Calu3 (cell line): ENCODE measurements at regions not wholly inside any gene's neighbourhood (a gene's known extent, or its start where the extent isn't known, plus 50 kb on each side); places are given as distances from the start of the nearest gene placed in this dataset.

ENCODE experiments used
- BruUV-seq: library from RNA; stranded (reverse); fragments of 400-500 nt; replicated peaks from 2 replicates; lab custom pipeline; 2021; lab: Mats Ljungman, UMichigan
- CTCF ChIA-PET: fragments of 300-600 bp; sonication (Branson Sonifier 250); formaldehyde crosslinking; loops from one replicate; lab custom pipeline; 2022; ENCODE audit warnings: antibody characterized with exemption; lab: Charles Lee
- DNase-seq: peaks from one replicate; pipeline ENCODE4 v3.0.0; 2022
- H3K27ac Mint-ChIP-seq: one replicate; pipeline ENCODE4 v1.8.0; 2022; ENCODE audit warnings: mixed read lengths; ENCODE audit not compliant: unreplicated experiment
- H3K27me3 Mint-ChIP-seq: one replicate; pipeline ENCODE4 v1.8.0; 2022; ENCODE audit warnings: mixed read lengths; ENCODE audit not compliant: unreplicated experiment
- H3K36me3 Mint-ChIP-seq: one replicate; pipeline ENCODE4 v1.8.0; 2022; ENCODE audit warnings: mild to moderate bottlenecking, moderate library complexity, mixed read lengths; ENCODE audit not compliant: insufficient read depth, unreplicated experiment
- H3K4me1 Mint-ChIP-seq: one replicate; pipeline ENCODE4 v1.8.0; 2022; ENCODE audit warnings: mild to moderate bottlenecking, low read depth, mixed read lengths; ENCODE audit not compliant: unreplicated experiment
- H3K4me3 Mint-ChIP-seq: one replicate; pipeline ENCODE4 v1.8.0; 2022; ENCODE audit warnings: mild to moderate bottlenecking, low read depth, moderate library complexity, mixed read lengths; ENCODE audit not compliant: unreplicated experiment
- H3K9me3 Mint-ChIP-seq: one replicate; pipeline ENCODE4 v1.8.0; 2022; ENCODE audit warnings: low read depth, mixed read lengths; ENCODE audit not compliant: unreplicated experiment
- intact Hi-C: fragments of 100-400 bp; cut with micrococcal nuclease; formaldehyde crosslinking; loops from one replicate; pipeline ENCODE4 v1.10.0; 2022; ENCODE audit not compliant: unreplicated experiment
- TF ChIP-seq, protein P1 (sequence below): fragments of 200-600 bp; IDR thresholded peaks from one replicate; pipeline ENCODE4 v1.8.0; 2022; ENCODE audit warnings: antibody characterized with exemption; ENCODE audit not compliant: unreplicated experiment

DNA sequence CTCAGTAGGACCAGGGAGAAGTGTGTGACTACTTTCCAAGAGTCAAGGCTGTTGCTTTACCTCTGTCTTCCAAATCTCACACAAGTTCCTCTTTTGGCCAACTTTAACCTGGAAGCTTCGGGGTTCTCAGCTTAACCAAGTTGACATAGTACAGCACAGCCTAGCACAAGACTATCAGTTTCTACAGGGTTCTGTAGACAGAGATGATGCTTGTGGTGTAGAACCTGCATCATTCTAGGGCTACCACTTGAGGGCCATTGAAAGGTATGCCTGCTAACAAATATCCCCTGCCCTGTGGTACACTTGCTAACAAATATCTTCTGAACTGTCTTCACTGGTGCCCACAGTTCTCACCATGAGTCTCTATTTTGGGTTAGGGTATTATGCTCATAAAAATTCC is 62.0 kb upstream of the MAP3K7 start:
- Mint-ChIP-seq H3K36me3 (no peaks in the 10 kb centered on the region), H3K4me3 (no peak overlapping the region), H3K9me3 (no peaks in the 10 kb centered on the region), H3K4me1 (peaks cover 11% of the 10 kb centered on the region), H3K27me3 (peaks cover 3% of the 10 kb centered on the region), H3K27ac (no peak overlapping the region)
- CTCF ChIA-PET, result no interaction called here
- intact Hi-C loops, result no loop called here
- TF ChIP-seq, protein P1, sequence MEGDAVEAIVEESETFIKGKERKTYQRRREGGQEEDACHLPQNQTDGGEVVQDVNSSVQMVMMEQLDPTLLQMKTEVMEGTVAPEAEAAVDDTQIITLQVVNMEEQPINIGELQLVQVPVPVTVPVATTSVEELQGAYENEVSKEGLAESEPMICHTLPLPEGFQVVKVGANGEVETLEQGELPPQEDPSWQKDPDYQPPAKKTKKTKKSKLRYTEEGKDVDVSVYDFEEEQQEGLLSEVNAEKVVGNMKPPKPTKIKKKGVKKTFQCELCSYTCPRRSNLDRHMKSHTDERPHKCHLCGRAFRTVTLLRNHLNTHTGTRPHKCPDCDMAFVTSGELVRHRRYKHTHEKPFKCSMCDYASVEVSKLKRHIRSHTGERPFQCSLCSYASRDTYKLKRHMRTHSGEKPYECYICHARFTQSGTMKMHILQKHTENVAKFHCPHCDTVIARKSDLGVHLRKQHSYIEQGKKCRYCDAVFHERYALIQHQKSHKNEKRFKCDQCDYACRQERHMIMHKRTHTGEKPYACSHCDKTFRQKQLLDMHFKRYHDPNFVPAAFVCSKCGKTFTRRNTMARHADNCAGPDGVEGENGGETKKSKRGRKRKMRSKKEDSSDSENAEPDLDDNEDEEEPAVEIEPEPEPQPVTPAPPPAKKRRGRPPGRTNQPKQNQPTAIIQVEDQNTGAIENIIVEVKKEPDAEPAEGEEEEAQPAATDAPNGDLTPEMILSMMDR, result no peak
- no peak for DNase-seq
- no TSS peak for BruUV-seq

DNA sequence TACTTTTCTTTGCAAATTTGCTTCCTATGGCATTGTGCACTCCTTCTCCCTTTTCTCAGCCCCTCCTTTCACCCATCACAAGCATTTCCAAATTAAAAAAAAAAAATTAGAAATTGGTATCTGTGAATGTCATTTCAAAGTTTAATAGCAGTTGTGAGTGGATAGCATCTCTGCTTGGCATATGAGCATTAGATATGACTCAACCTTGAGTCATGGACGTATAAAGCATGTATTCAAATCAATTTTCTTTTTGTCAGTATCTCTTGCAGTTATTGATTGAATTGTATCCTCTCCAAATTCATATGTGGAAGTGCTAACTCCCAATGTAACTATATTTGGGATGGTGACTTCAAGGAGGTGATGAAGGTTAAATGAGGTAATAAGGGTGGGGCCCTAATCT is 60.1 kb upstream of the MAP3K7 start:
- CTCF ChIA-PET, result no interaction called here
- no TSS peak for BruUV-seq
- no peak overlapping the region for H3K4me3 Mint-ChIP-seq
- TF ChIP-seq, protein P1, result no peak
- H3K9me3 Mint-ChIP-seq, result no peaks in the 10 kb centered on the region
- H3K27ac Mint-ChIP-seq, result no peak overlapping the region
- no peaks in the 10 kb centered on the region for H3K36me3 Mint-ChIP-seq
- peaks cover 11% of the 10 kb centered on the region for H3K4me1 Mint-ChIP-seq
- H3K27me3 Mint-ChIP-seq, result no peaks in the 10 kb centered on the region
- no peak for DNase-seq
- intact Hi-C loops, result no loop called here

DNA sequence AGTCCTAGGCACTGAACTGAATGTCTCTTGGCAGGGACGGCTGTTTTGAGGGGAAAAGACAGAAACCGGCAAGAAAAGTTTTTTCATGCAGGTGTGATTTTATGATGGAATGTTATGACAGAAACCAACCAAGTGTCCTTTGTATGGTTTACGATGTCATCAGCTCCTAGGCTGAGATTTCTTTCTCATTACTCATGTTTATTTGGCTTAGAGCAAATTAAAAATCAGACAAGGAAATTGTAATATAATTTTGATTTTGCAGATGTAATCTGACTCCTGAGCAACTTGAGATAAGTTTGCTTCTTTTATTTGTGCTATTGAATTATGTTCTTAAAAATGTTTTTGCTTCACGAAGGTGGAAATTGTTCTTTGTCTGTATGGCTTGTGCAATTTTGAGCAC is 58.8 kb upstream of the MAP3K7 start:
- CTCF ChIA-PET, result interaction anchor here (0.7 to 1.0 kb wide), 2 partner anchors 14 to 255 kb away, joined by 3 to 6 read pairs; no protein-coding TSS in a partner anchor
- H3K4me1 Mint-ChIP-seq, result peaks cover 11% of the 10 kb centered on the region
- intact Hi-C loops, result no loop called here
- TF ChIP-seq, protein P1, result no peak
- no peak overlapping the region for H3K27ac Mint-ChIP-seq
- no TSS peak for BruUV-seq
- H3K9me3 Mint-ChIP-seq, result no peaks in the 10 kb centered on the region
- H3K36me3 Mint-ChIP-seq, result no peaks in the 10 kb centered on the region
- DNase-seq, result no peak
- H3K27me3 Mint-ChIP-seq, result no peaks in the 10 kb centered on the region
- no peak overlapping the region for H3K4me3 Mint-ChIP-seq

DNA sequence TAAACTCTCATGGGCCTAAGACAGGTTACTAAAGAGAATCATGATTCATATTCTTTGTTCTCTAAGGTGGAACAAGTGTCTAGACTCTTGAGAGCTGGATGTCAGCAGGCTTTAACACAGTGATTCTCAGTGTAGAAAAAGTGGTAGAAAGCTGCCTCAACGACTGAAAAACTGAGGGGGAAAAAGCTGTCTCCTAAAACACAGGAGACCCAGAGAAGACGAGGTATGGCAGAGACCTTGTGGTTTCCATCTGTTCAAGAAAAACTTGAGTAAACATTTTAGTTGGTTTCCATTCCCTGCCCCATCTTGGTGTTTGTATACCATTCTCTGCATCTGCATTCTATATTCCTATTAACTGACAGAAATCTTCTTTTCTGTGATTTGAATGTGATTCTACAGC is 57.6 kb upstream of the MAP3K7 start:
- TF ChIP-seq, protein P1, result no peak
- no peaks in the 10 kb centered on the region for H3K9me3 Mint-ChIP-seq
- no peak for DNase-seq
- H3K4me1 Mint-ChIP-seq, result peaks cover 11% of the 10 kb centered on the region
- H3K4me3 Mint-ChIP-seq, result no peak overlapping the region
- CTCF ChIA-PET, result no interaction called here
- intact Hi-C loops, result no loop called here
- H3K27ac Mint-ChIP-seq, result no peak overlapping the region
- no TSS peak for BruUV-seq
- no peaks in the 10 kb centered on the region for H3K27me3 Mint-ChIP-seq
- H3K36me3 Mint-ChIP-seq, result no peaks in the 10 kb centered on the region

DNA sequence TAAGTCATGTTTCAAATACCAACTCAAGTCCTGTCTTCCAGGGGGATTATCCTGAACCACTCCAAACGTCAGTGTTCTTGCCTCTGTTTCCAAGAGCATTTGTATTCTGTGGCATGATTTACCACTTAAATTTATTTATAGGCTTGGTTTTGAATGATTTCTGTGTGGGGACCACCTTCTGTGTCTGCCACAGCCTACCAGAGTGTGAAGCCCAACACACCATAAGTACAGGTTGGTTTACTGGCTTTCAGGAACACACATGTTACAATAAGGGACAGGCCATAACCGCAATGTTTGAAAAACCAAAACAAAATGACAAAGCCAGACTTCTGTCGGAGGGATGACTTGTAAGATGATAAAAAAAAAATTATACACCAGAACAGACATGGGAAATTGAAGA is 56.5 kb upstream of the MAP3K7 start:
- CTCF ChIA-PET, result no interaction called here
- Mint-ChIP-seq H3K27me3 (no peaks in the 10 kb centered on the region), H3K36me3 (no peaks in the 10 kb centered on the region), H3K4me3 (no peak overlapping the region), H3K4me1 (peaks cover 11% of the 10 kb centered on the region), H3K27ac (no peak overlapping the region), H3K9me3 (no peaks in the 10 kb centered on the region)
- TF ChIP-seq, protein P1, result no peak
- DNase-seq, result no peak
- intact Hi-C loops, result no loop called here
- no TSS peak for BruUV-seq
